ENCODE measurements at regions not wholly inside any gene's neighbourhood (a gene's known extent, or its start where the extent isn't known, plus 50 kb on each side); places are given as distances from the start of the nearest gene placed in this dataset.

DNA sequence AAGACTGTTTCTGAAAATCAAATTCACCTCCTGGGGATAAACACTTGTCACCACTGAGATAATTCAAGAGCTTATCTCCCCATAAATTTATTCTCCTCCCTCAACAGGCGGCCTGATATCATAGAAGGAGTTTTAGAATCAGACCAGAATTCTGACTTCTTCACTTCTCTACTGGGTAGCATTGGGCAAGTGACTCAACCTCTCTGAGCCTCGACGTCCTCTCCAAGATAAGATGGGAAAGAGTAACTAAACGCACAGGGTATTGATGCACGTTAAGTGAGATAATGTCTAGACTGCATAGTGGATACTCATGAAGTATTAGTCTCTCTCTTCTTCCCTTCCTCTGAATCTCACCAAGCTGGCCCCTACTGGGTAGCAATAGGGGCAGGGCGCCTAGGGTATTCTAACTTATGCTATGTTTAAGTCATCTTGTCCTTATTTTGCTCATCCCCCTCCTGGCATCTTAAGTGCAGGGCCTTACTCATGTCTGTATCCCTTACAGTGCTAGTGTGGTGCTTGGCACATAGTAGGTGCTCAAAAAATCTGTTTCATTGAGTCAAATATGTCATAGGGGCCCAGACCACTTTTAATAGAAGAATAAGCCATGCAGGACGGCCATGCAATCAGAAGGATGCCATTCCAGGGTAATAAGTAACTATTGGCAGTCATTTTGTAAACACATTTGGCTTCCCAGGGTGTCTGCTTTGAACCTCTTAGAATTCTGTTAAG is 476.4 kb upstream of the CCL2 start:
- no peak for DNase-seq (ENCODE audit: low spot score)
- in situ Hi-C loops (cut with HindIII; ENCODE audit: low sequenced_read_pairs), result no loop called here

DNA sequence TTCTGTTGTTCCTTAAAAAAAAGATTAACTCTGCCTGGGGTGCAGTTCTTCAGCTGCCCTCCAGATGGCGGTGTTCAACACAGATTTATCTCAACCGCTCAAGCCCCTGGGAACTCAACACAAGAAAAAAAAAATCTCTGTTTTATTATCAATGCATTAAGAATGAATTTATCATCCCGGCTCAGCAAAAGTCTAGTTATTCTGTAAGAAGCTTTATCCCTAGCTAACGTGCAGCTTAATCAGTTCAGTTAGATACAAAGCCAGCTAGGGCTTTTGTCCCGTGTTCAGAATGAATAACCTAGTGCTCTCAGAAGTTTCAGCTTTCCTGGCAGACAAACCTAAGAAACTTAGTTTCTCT is 475.9 kb upstream of the CCL2 start:
- in situ Hi-C loops (cut with HindIII; ENCODE audit: low sequenced_read_pairs), result no loop called here
- peak; percentile 70 for DNase-seq (ENCODE audit: low spot score)

DNA sequence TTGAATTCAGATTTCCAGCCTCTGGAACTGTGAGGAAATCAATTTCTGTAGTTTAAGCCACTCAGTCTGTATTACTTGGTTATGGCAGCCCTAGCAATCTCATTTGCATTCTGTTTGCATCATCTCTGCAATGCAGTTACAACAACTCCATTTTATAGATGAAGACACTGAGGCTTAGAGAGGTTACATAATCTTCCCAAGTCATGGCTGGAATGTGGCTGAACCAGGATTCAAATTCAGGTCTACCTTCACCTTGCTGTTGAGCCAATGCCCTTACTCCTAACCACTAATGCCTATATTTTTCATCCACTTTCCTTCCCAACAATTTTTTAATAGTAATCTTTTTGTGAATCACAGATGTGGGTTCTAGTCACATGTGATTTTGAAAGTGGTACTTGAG is 469.8 kb upstream of the CCL2 start:
- in situ Hi-C loops (cut with HindIII; ENCODE audit: low sequenced_read_pairs), result no loop called here

DNA sequence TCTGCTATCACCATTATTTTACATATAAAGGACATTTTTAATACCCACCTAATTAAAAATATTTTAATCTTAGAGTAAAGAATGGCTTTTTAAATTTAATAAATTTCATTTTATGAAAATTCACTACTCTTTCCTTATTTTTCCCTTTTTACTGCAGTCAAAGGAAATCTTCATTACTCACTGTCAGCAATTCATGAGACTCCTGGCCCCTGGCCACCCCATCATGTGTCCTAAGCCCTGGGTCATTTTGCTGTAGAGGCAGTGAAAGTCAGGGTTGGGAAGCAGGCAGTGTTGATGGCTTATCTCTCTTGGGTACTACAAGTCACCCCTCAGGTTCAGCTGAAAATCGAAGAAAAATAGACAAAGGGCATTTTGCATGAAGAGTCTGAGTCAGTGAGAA is 468.6 kb upstream of the CCL2 start:
- in situ Hi-C loops (cut with HindIII; ENCODE audit: low sequenced_read_pairs), result no loop called here
- DNase-seq (ENCODE audit: low spot score), result no peak

More for the DNA sequence above, 469.8 kb upstream of the CCL2 start:
- DNase-seq (ENCODE audit: low spot score), result no peak

DNA sequence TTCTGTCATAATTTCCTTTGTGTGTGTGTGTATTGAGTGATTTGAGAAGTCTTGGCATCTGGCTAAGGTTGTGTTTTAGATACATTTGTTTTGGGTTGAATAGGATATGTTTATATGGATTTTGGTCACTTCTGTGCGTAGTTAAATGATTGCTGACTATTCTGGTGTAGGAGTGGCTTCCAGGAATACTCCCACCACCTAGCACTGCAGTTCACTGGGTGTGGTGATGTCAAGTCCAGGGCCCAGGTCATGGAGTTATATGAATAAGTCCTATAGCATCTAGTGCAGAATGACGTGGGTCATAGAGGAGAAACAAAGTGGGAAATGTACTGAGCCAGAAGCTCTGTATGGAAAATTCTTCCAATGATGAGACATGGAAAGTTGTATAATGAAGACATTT is 465.4 kb upstream of the CCL2 start:
- DNase-seq (ENCODE audit: low spot score), result no peak
- in situ Hi-C loops (cut with HindIII; ENCODE audit: low sequenced_read_pairs), result no loop called here

DNA sequence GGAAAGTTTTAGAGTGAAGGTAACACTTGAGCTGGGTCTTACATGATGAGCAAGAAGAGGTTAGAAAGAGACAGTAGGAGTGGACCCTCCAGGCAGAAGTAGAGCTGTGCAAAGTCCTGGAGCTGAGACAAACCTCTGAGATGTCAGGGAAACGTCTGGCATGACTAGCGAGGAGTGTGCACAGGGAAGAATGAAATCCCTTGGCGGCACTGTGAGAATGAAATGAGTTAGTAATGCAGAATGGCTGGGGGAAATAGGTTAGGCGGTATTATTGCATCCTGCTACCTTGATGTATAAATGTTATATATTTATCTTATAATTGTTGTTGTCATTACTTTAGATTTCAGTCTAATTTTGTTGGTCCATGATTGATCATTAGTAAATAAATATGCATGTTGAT is 457.9 kb upstream of the CCL2 start:
- no peak for DNase-seq (ENCODE audit: low spot score)
- in situ Hi-C loops (cut with HindIII; ENCODE audit: low sequenced_read_pairs), result no loop called here

DNA sequence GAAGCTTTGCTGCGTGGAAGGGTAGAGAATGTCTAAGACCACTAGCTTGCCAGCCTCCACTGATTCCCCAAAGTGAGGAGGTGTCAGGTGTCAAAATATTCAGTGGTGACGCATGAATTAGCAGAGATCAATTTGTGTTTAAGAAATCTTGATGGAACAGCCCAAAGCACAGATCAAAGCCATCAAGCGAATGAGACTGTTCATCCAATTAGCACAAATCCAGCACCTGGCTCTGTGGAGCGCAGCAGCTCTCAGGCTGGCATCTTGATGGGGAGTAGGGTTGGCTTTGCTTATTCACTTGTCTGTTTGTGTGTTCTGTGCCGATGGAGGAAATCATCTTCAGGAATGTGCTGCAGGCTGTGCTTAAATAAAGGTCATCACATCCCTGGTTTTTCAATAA is 456.8 kb upstream of the CCL2 start:
- in situ Hi-C loops (cut with HindIII; ENCODE audit: low sequenced_read_pairs), result no loop called here
- no peak for DNase-seq (ENCODE audit: low spot score)

DNA sequence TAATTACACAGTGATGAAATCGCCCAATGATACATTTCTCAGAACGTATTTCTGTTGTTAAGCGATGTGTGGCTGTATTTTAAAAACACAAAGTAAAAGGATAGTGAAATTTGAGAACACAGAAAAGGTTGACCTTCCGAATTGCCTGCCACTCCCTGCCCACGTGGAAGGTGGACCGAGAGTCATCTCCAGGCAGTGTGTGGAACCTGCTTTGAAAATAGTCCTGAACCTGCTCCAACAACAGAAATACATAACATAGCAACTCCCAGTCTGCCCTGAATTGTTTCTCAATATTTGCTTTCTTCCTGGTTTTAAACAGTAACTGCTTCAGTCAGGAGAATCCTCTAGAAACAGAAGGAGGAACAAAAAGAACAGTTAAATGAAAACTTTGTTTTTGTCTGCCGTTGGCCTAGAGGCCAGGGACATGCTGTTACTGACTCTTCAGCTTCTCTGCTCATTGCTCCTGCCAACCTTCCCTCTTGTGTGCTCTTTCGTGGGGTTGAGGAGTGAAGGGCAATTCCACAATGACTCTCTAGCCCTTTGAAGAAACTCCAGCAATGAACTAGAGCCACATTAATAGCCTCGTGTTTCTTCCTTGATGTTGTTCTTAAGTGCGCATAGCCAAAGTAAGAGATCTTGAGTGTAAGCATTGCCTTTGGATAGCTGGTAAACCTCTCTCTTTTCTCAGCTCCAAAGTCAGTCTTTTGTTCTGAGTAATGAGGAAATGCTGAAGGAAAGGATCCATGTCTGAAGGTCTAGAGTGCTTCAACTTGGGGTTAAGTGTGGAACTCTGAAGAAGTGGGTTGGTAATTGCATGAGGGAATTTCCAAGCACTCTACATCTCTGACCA is 452.5 kb upstream of the CCL2 start:
- in situ Hi-C loops (cut with HindIII; ENCODE audit: low sequenced_read_pairs), result no loop called here
- peak; percentile 1 for DNase-seq (ENCODE audit: low spot score)

DNA sequence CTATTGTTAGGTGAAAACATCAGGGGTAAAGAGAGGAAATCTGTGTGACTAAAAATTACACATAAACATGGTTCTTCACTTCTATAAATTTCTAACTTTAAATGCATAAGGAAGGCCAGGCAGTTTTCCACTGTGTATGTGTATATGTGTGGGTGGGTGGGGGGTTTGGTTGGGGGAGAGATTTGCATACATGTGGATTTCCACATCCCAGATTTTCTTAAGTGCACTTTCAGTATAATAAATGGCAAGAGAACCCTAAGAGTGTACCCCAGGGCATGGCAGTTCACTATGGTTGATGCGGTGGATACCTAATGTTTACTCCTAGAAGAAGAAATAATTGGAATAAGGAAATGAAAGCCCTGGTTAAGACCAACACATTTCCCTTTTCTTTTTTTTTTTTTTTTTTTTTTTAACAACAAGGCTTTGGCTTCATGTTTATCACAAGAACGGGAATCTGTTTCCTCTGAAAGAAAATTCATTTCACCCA is 451.8 kb upstream of the CCL2 start:
- in situ Hi-C loops (cut with HindIII; ENCODE audit: low sequenced_read_pairs), result no loop called here
- DNase-seq (ENCODE audit: low spot score), result no peak

DNA sequence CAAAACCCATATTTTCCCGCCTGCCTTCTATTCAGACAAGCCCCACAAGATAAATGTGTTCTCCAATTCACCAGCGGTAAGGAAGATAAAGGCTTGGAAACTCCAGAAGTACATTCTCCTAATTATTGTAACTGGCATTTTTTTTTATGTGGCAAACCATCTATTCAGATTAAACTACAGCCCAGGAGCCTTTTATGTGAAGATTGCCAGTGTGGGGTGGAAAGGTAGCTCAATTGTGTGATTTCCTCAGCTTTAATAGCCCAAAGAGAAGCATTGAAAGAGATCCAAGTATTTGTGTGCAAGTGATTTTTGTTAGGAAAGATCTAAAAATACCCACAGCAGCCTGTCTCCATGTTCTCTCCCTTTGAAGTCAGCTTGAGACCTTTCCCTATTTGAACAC is 451.4 kb upstream of the CCL2 start:
- in situ Hi-C loops (cut with HindIII; ENCODE audit: low sequenced_read_pairs), result no loop called here
- DNase-seq (ENCODE audit: low spot score), result no peak

DNA sequence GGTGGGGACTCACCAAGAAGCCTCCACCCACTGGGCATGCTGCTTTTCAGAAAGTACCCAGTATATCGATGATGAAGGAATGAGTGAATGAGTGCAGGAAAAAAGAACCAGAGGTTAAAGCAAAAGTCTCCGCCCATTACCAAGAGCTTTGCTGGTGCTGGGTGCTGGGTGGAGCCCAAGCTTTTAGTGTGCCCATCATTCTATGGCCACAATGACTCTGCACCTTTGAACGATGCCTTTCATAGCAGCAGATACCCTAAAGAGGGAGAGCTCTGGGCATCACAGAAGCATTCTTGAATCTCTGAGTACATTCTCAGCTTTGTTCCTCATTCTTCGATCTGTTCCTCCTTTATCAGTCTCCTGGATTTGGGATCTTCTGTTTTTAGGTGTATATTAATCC is 450.7 kb upstream of the CCL2 start:
- DNase-seq (ENCODE audit: low spot score), result no peak
- in situ Hi-C loops (cut with HindIII; ENCODE audit: low sequenced_read_pairs), result no loop called here

DNA sequence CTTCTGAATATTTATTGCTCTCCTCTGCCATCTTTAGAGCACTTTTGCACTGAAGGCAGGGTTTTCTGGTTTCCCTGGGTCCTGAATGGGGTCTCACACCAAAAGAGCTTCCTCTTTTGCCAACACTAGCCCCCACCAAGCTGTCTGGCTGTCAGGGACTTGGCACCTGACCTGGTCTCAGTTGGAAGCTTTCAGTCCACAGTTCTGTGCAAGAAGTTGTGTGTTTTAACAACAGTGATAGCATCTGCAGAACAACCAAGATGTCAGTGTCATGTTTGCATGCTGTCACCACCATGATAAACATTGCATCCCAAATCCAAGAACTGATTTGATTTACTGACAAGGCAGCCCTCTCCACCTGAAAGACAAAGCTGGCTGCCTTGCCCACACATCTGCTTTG is 448.5 kb upstream of the CCL2 start:
- in situ Hi-C loops (cut with HindIII; ENCODE audit: low sequenced_read_pairs), result no loop called here
- no peak for DNase-seq (ENCODE audit: low spot score)

DNA sequence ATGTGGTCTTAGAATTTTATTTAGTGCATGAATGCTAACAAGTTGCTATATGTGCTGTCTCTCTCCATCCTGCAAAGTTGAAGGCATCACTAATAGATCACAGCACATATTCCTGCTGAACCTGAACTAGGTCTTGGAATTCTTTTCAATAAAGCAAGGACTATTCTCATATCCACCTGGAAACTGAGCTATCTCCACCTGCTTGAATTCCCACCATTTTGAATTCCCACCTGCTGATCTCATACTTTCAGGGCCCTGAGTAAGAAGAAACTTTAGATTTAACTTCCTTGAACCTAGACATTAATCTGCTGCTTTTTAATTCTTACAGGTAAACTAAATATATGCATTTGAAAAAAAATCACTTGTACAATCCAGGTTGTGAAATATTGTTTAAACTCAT is 445.3 kb upstream of the CCL2 start:
- DNase-seq (ENCODE audit: low spot score), result no peak
- in situ Hi-C loops (cut with HindIII; ENCODE audit: low sequenced_read_pairs), result no loop called here

DNA sequence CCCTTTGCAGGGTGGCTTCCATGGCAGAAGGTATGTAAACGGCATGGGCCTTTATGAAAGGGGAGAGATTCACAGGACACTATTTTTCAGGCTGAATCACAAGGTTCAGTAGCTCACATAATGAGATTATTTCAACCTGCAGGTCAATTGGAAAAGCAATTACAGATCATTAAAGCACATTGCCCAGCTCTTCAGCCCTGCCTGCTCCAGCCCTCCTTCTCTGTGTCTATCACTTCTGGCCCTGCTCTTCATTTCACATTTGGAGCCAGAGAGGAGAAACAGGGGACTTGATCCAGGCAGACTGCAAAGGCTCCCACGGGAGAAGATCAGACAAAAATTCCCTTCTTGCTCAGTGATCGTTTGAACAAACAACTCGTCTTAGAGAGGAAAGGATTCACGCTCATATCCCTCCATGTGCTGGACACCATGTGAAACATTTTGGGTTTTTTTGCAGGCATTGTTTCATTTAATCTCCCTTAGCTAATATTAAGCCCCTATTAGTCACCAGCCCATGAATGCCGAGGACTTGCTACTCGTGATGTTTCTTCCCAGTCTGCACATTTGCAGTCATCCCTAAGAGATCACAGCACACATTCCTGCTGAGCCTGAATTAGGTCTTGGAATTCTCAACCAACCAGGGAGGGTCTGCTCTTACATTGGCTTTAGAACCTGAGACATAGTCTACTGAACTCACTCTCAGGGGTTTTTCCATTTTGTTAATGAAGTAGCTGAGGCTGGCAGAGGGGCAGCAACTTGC is 443.9 kb upstream of the CCL2 start:
- no peak for DNase-seq (ENCODE audit: low spot score)

DNA sequence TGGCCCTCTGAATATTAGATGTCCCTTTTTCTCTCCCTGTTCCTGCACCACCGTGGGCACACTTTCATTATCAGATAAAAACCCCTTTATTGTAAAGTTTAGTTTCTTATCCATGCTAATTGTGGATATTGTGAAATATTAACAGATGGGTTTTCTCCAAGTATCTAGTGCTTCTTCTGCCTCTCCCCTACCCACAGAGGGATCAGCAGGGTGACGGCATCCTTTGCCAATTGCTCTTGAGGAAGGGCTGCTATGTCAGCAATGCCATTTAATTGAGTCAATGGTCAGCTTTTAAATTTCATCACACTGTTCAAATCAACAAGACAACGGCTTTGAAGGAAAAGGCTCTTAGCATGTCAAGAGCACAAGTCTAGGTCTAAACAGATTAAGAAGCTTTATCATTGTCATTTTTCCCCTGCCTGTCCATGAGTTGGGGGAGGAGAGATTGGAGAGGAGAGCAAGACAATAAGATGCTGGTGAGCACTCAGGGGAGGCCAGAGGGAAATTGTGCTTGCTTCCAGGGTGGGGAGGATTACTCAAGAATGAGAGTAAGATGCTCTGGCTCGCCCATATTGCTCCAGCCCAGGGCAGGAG is 443.0 kb upstream of the CCL2 start:
- in situ Hi-C loops (cut with HindIII; ENCODE audit: low sequenced_read_pairs), result no loop called here
- DNase-seq (ENCODE audit: low spot score), result no peak

More for the DNA sequence above, 443.9 kb upstream of the CCL2 start:
- in situ Hi-C loops (cut with HindIII; ENCODE audit: low sequenced_read_pairs), result no loop called here

DNA sequence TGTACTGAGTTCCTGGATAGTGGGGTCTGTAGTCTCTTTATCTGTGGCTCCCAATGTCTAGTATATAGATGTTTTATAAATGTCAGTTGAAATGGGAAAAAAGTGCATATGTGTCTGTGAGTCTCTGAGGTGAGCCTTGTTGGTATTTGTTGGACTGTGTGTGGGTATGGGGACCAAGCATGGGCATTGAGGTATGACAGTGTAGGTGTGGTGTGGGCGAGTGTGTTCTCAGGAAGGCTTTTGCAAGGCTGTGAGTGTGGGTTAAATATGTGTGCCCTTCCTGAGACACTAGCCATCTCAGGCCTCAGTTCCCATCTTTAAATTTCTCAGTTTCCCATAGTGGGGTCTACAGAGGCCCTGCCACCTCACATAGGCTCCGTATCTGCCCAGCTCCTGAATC is 440.2 kb upstream of the CCL2 start:
- no peak for DNase-seq (ENCODE audit: low spot score)
- in situ Hi-C loops (cut with HindIII; ENCODE audit: low sequenced_read_pairs), result no loop called here

DNA sequence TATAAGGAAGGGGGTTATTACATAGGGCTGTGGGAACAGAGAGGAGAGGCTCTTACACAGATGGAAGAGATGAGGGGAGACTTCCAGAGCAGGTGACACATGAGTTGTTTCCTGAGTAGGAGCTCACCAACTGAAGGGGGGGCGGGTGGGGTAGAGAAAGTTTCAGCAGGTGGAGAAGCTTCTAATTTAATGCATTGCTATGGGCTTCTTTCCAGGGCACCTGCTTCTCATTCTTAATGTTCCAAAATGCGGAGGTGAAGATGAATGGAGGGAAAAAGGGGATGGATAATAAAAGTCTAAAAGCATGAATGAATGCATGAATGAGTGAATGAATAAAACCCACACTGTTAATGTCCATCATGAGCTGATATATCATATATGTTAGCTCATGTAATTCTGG is 439.0 kb upstream of the CCL2 start:
- in situ Hi-C loops (cut with HindIII; ENCODE audit: low sequenced_read_pairs), result no loop called here
- no peak for DNase-seq (ENCODE audit: low spot score)

DNA sequence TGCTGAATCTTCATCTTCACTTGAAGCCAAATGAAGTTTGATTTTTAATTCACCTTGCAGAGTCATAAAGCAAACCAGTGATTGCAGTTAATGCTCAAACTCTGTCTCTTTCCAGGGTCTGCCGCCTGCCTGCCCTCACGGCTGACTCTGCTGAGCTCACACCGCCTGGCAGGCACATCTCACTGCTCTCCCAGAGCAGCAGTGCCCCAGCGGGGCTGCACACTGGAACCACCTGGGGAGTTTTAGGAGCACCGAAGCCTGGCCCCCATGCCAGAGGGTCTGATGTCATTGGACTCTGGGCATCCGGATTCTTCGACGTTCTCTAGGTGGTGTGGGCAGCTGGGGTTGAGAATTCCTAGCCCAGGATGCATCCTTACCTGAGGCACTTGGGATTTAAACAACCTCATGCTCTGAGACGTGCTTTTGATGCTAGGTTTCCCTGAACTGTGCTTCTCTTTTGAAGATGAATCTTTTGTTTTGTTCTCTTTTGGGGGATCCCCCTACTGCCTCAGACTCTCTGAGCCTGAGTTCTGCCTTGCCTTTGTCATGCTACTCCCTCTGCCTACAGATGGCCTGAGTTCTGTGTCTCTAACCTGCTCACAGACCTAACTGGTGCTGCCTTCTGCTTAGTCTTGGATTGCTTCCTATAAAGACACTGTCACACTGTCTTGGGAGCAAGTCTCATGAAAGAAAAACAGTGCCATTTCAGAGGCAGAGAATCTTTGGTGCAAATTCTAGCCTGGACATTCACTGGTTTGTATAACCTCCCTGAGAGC is 438.1 kb upstream of the CCL2 start:
- in situ Hi-C loops (cut with HindIII; ENCODE audit: low sequenced_read_pairs), result no loop called here
- no peak for DNase-seq (ENCODE audit: low spot score)

DNA sequence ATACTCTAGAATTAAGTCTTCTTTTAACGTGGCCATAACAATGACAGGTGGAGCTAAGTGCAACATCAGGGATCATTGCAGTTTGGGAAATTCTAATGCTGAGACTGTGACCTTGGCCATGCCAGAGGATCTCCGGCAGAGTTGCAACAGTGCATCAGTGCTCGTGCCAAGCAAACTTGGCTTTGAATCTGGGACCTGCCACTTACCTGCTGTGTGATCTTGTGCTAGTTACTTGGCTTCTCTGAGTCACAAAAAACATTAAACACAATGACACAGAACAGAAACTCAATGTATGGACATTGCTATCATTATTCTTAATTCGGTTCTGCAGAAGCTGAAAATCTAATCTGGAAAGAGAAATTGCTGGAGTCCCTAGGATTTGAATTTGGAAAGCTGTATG is 435.5 kb upstream of the CCL2 start:
- in situ Hi-C loops (cut with HindIII; ENCODE audit: low sequenced_read_pairs), result no loop called here
- no peak for DNase-seq (ENCODE audit: low spot score)

Measured in G401 (cell line).